GM12891 (cell line): ENCODE measurements at regions not wholly inside any gene's neighbourhood (a gene's known extent, or its start where the extent isn't known, plus 50 kb on each side); places are given as distances from the start of the nearest gene placed in this dataset.

Source experiments
- PAX5 ChIP-seq: IDR thresholded peaks from 2 replicates; pipeline ENCODE4 v1.6.1; 2011; ENCODE audit warnings: low read length, moderate library complexity, mild to moderate bottlenecking; ENCODE audit not compliant: insufficient read depth, severe bottlenecking
- POLR2A ChIP-seq: IDR thresholded peaks from 2 replicates; pipeline ENCODE4 v1.6.1; 2011; ENCODE audit warnings: low read depth, low read length, control low read depth
- POLR2AphosphoS5 ChIP-seq: IDR thresholded peaks from 2 replicates; pipeline ENCODE4 v1.6.1; 2011; ENCODE audit warnings: low read depth, low read length, control low read depth
- POU2F2 ChIP-seq: IDR thresholded peaks from 2 replicates; pipeline ENCODE4 v1.6.1; 2011; ENCODE audit warnings: low read depth, mild to moderate bottlenecking, control low read depth, low read length, moderate library complexity
- SPI1 ChIP-seq: IDR thresholded peaks from 2 replicates; pipeline ENCODE4 v1.6.1; 2011; ENCODE audit warnings: low read depth, low read length, control low read depth
- TAF1 ChIP-seq: IDR thresholded peaks from 2 replicates; pipeline ENCODE4 v1.6.1; 2011; ENCODE audit warnings: low read depth, low read length, control low read depth

DNA sequence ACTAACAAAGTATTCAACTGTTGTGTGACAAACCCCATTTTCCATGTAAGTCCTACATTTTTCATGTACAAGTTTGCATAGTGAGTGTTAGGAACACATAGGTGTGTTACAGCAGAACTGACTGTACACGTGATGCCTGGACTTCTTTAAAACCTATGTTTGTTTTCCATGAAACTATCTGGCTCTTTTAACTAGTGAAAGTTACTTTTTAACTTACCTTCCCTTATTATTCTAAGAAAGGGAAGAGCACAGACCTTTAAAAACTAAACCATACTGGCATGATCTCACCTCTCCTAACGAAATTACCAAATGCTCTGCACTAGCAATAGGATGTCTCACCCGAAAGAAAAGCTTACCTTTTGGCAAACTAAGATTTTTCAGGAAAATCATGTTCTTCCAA is 87.8 kb downstream of the CENPW start:
- TF ChIP-seq TAF1 (no peak), POLR2A (no peak), POLR2AphosphoS5 (no peak), POU2F2 (no peak), PAX5 (no peak), SPI1 (no peak)
